GM12878 (cell line): ENCODE measurements at regions not wholly inside any gene's neighbourhood (a gene's known extent, or its start where the extent isn't known, plus 50 kb on each side); places are given as distances from the start of the nearest gene placed in this dataset.
A peak's percentile ranks its signal among the peaks of the same experiment; 100 is the strongest.

ENCODE experiments used
- BMI1 ChIP-seq: fragments of 450-650 bp; IDR thresholded peaks from 2 replicates; pipeline ENCODE4 v1.6.1; 2016; ENCODE audit warnings: mild to moderate bottlenecking, moderate library complexity, borderline replicate concordance
- DPF2 ChIP-seq: fragments of 450-650 bp; IDR thresholded peaks from 2 replicates; pipeline ENCODE4 v1.6.1; 2017; ENCODE audit warnings: mild to moderate bottlenecking
- ESRRA ChIP-seq: IDR thresholded peaks from 2 replicates; pipeline ENCODE4 v1.6.1; 2012; ENCODE audit warnings: mild to moderate bottlenecking, low read length, improper control_type of control experiment
- FOS ChIP-seq: IDR thresholded peaks from 3 replicates; pipeline ENCODE4 v1.6.1; 2011; ENCODE audit warnings: borderline replicate concordance; ENCODE audit not compliant: insufficient read length; ENCODE audit errors: extremely low read depth
- FOXM1 ChIP-seq: IDR thresholded peaks from 2 replicates; pipeline ENCODE4 v1.6.1; 2012; ENCODE audit warnings: low read depth, mild to moderate bottlenecking, inconsistent platforms, low read length, moderate library complexity
- KLF5 ChIP-seq: fragments of 450-650 bp; IDR thresholded peaks from 2 replicates; pipeline ENCODE4 v1.6.1; 2014; ENCODE audit warnings: mild to moderate bottlenecking; ENCODE audit not compliant: partially characterized antibody
- MEF2A ChIP-seq: IDR thresholded peaks from 2 replicates; pipeline ENCODE4 v1.6.1; 2011; ENCODE audit warnings: low read depth, mild to moderate bottlenecking, low read length, moderate library complexity; ENCODE audit not compliant: insufficient read depth
- MEF2B ChIP-seq: fragments of 450-650 bp; IDR thresholded peaks from 2 replicates; pipeline ENCODE4 v1.6.1; 2018; ENCODE audit warnings: mild to moderate bottlenecking, moderate library complexity; ENCODE audit not compliant: partially characterized antibody, poor library complexity, severe bottlenecking
- MTA2 ChIP-seq: fragments of 450-650 bp; IDR thresholded peaks from 2 replicates; pipeline ENCODE4 v1.6.1; 2016; ENCODE audit warnings: low read depth, mild to moderate bottlenecking, moderate library complexity
- NFXL1 ChIP-seq: fragments of 450-650 bp; IDR thresholded peaks from 2 replicates; pipeline ENCODE4 v1.6.1; 2017; ENCODE audit warnings: antibody characterized with exemption, mild to moderate bottlenecking, borderline replicate concordance
- NFYA ChIP-seq: IDR thresholded peaks from 2 replicates; pipeline ENCODE4 v1.6.1; 2011; ENCODE audit warnings: low read depth, mild to moderate bottlenecking, low read length, improper control_type of control experiment, borderline replicate concordance
- NFYB ChIP-seq: IDR thresholded peaks from 2 replicates; pipeline ENCODE4 v1.6.1; 2011; ENCODE audit warnings: low read depth, mild to moderate bottlenecking, low read length, improper control_type of control experiment, moderate library complexity; ENCODE audit not compliant: insufficient read depth
- NR2C2 ChIP-seq: IDR thresholded peaks from 2 replicates; pipeline ENCODE4 v1.6.1; 2011; ENCODE audit warnings: borderline replicate concordance, low read depth; ENCODE audit not compliant: control insufficient read depth, insufficient read length
- PKNOX1 ChIP-seq: fragments of 450-650 bp; IDR thresholded peaks from 2 replicates; pipeline ENCODE4 v1.6.1; 2016; ENCODE audit warnings: mild to moderate bottlenecking
- PML ChIP-seq: IDR thresholded peaks from 2 replicates; pipeline ENCODE4 v1.6.1; 2012; ENCODE audit warnings: low read length, inconsistent platforms
- POLR2AphosphoS5 ChIP-seq: IDR thresholded peaks from 2 replicates; pipeline ENCODE4 v1.6.1; 2011; ENCODE audit warnings: mild to moderate bottlenecking, low read length, inconsistent platforms
- RAD21 ChIP-seq: IDR thresholded peaks from 2 replicates; pipeline ENCODE4 v1.6.1; 2011; ENCODE audit warnings: mild to moderate bottlenecking, low read depth, low read length, moderate library complexity; ENCODE audit not compliant: insufficient read depth
- SIN3A ChIP-seq: IDR thresholded peaks from 2 replicates; pipeline ENCODE4 v1.6.1; 2012; ENCODE audit warnings: low read depth, low read length, improper control_type of control experiment
- SUPT20H ChIP-seq: IDR thresholded peaks from 2 replicates; pipeline ENCODE4 v1.6.1; 2011; ENCODE audit warnings: low read depth, mild to moderate bottlenecking, low read length, moderate library complexity, borderline replicate concordance; ENCODE audit not compliant: control insufficient read depth
- TAF1 ChIP-seq: IDR thresholded peaks from 2 replicates; pipeline ENCODE4 v1.6.1; 2011; ENCODE audit warnings: mild to moderate bottlenecking, low read depth, low read length, borderline replicate concordance
- ZNF217 ChIP-seq: fragments of 450-650 bp; IDR thresholded peaks from 2 replicates; pipeline ENCODE4 v1.6.1; 2017; ENCODE audit warnings: antibody characterized with exemption, mild to moderate bottlenecking
- ZNF384 ChIP-seq: IDR thresholded peaks from 2 replicates; pipeline ENCODE4 v1.6.1; 2012; ENCODE audit warnings: low read depth, mild to moderate bottlenecking, low read length, improper control_type of control experiment, borderline replicate concordance
- ZNF687 ChIP-seq: fragments of 450-650 bp; IDR thresholded peaks from 2 replicates; pipeline ENCODE4 v1.6.1; 2017; ENCODE audit warnings: mild to moderate bottlenecking, moderate library complexity
- TF ChIP-seq, protein P1 (sequence below): fragments of 450-650 bp; IDR thresholded peaks from 2 replicates; pipeline ENCODE4 v1.6.1; 2017; ENCODE audit warnings: antibody characterized with exemption, mild to moderate bottlenecking, moderate library complexity

- no peak for TF ChIP-seq RAD21
- TF ChIP-seq, protein P1, sequence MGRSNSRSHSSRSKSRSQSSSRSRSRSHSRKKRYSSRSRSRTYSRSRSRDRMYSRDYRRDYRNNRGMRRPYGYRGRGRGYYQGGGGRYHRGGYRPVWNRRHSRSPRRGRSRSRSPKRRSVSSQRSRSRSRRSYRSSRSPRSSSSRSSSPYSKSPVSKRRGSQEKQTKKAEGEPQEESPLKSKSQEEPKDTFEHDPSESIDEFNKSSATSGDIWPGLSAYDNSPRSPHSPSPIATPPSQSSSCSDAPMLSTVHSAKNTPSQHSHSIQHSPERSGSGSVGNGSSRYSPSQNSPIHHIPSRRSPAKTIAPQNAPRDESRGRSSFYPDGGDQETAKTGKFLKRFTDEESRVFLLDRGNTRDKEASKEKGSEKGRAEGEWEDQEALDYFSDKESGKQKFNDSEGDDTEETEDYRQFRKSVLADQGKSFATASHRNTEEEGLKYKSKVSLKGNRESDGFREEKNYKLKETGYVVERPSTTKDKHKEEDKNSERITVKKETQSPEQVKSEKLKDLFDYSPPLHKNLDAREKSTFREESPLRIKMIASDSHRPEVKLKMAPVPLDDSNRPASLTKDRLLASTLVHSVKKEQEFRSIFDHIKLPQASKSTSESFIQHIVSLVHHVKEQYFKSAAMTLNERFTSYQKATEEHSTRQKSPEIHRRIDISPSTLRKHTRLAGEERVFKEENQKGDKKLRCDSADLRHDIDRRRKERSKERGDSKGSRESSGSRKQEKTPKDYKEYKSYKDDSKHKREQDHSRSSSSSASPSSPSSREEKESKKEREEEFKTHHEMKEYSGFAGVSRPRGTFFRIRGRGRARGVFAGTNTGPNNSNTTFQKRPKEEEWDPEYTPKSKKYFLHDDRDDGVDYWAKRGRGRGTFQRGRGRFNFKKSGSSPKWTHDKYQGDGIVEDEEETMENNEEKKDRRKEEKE, result no peak
- TF ChIP-seq DPF2, result peak; percentile 58; the same call in 1 of the 2 replicates
- TF ChIP-seq ESRRA, result no peak
- no peak for TF ChIP-seq KLF5
- no peak for TF ChIP-seq SIN3A
- TF ChIP-seq NR2C2, result no peak
- TF ChIP-seq ZNF217, result no peak; the same call in 1 of the 2 replicates
- TF ChIP-seq NFXL1, result no peak
- no peak for TF ChIP-seq SUPT20H
- TF ChIP-seq MEF2B, result peak; percentile 57
- TF ChIP-seq ZNF384, result no peak
- no peak for TF ChIP-seq POLR2AphosphoS5
- peak; percentile 50; the same call in 1 of the 2 replicates for TF ChIP-seq BMI1
- TF ChIP-seq ZNF687, result no peak
- TF ChIP-seq PML, result no peak
- TF ChIP-seq TAF1, result no peak
- TF ChIP-seq FOS, result no peak
- TF ChIP-seq MTA2, result peak; percentile 45; the same call in 1 of the 2 replicates
- TF ChIP-seq MEF2A, result no peak
- TF ChIP-seq NFYB, result no peak
- TF ChIP-seq NFYA, result no peak
- peak; percentile 43; the same call in 1 of the 2 replicates for TF ChIP-seq PKNOX1
- no peak for TF ChIP-seq FOXM1
Measured at GRCh38 chr6:164505425-164505824, 804.0 kb downstream of the C6orf118 start (continued).
